Neutrophil (primary cell): ENCODE measurements at regions not wholly inside any gene's neighbourhood (a gene's known extent, or its start where the extent isn't known, plus 50 kb on each side); places are given as distances from the start of the nearest gene placed in this dataset.

Source experiments
- H3K27ac ChIP-seq: fragments of 200-600 bp; sonication (generic); 2 replicates; pipeline ENCODE4 v1.5.1; 2016; ENCODE audit warnings: mild to moderate bottlenecking, moderate library complexity
- H3K27me3 ChIP-seq: fragments of 200-600 bp; sonication (generic); 2 replicates; pipeline ENCODE4 v1.6.0; 2016; ENCODE audit warnings: mild to moderate bottlenecking
- H3K36me3 ChIP-seq: fragments of 200-600 bp; sonication (generic); 2 replicates; pipeline ENCODE4 v1.5.1; 2017
- H3K4me1 ChIP-seq, 2 experiments: fragments of 200-600 bp in 1 of 2; sonication (generic) in 1 of 2; 1 replicate in 1 of 2; 2 replicates in 1 of 2; pipeline versions ENCODE4 v1.5.1 to v1.6.1; 2013 to 2016; ENCODE audit warnings: low read depth in 1 of 2, low read length in 1 of 2, mild to moderate bottlenecking in 1 of 2, moderate library complexity in 1 of 2; ENCODE audit not compliant: control insufficient read depth in 1 of 2, insufficient read depth in 1 of 2
- H3K4me3 ChIP-seq, 2 experiments: fragments of 200-600 bp in 1 of 2; sonication (generic) in 1 of 2; 1 replicate in 1 of 2; 2 replicates in 1 of 2; pipeline ENCODE4 v1.5.1; 2013 to 2016; ENCODE audit warnings: low read depth in 1 of 2, low read length in 1 of 2, mild to moderate bottlenecking in 1 of 2, moderate library complexity in 1 of 2
- H3K9me3 ChIP-seq: fragments of 200-600 bp; sonication (generic); 2 replicates; pipeline ENCODE4 v1.5.1; 2016
- TF ChIP-seq, protein P1 (sequence below): fragments of 200-600 bp; sonication (generic); IDR thresholded peaks from 2 replicates; pipeline ENCODE4 v1.5.1; 2016; ENCODE audit warnings: antibody characterized with exemption

GRCh38 chr3:113105093-113105449 is 106.3 kb upstream of the BOC start:
- H3K36me3 ChIP-seq: no peaks in the 10 kb centered on the region
- H3K9me3 ChIP-seq: no peaks in the 10 kb centered on the region
- no peak overlapping the region for H3K27ac ChIP-seq
- TF ChIP-seq, protein P1, sequence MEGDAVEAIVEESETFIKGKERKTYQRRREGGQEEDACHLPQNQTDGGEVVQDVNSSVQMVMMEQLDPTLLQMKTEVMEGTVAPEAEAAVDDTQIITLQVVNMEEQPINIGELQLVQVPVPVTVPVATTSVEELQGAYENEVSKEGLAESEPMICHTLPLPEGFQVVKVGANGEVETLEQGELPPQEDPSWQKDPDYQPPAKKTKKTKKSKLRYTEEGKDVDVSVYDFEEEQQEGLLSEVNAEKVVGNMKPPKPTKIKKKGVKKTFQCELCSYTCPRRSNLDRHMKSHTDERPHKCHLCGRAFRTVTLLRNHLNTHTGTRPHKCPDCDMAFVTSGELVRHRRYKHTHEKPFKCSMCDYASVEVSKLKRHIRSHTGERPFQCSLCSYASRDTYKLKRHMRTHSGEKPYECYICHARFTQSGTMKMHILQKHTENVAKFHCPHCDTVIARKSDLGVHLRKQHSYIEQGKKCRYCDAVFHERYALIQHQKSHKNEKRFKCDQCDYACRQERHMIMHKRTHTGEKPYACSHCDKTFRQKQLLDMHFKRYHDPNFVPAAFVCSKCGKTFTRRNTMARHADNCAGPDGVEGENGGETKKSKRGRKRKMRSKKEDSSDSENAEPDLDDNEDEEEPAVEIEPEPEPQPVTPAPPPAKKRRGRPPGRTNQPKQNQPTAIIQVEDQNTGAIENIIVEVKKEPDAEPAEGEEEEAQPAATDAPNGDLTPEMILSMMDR: no peak
- no peak overlapping the region for H3K4me3 ChIP-seq
- H3K27me3 ChIP-seq: no peaks in the 10 kb centered on the region
- no peaks in the 10 kb centered on the region for H3K4me1 ChIP-seq

GRCh38 chr3:113105966-113106660 is 105.2 kb upstream of the BOC start:
- Histone ChIP-seq H3K27me3 (no peaks in the 10 kb centered on the region), H3K4me3 (no peak overlapping the region), H3K9me3 (no peaks in the 10 kb centered on the region), H3K36me3 (no peaks in the 10 kb centered on the region), H3K27ac (no peak overlapping the region), H3K4me1 (no peaks in the 10 kb centered on the region)
- TF ChIP-seq, protein P1: no peak

DNA sequence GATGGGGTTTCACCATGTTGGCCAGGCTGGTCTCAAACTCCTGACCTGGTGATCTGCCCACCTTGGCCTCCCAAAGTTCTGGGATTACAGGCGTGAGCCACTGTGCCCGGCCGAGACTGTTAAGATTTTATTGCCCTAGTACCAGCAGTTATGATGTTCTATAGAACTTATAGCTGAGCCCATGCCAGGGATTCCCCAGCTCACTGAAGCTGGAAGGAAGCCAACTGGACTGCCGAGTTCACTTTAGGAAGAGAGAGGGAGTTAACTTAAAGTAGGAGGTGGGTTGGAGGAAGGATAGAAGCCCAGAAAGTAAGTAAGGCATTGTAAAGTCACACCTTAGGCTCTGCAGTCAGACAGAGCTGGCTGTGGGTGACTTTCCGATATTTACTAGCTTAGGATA is 101.1 kb upstream of the BOC start:
- TF ChIP-seq, protein P1: no peak
- H3K4me3 ChIP-seq: no peak overlapping the region
- H3K27me3 ChIP-seq: no peaks in the 10 kb centered on the region
- H3K4me1 ChIP-seq: no peaks in the 10 kb centered on the region
- H3K9me3 ChIP-seq: no peaks in the 10 kb centered on the region
- no peak overlapping the region for H3K27ac ChIP-seq
- H3K36me3 ChIP-seq: no peaks in the 10 kb centered on the region

GRCh38 chr3:113111011-113111707 is 100.2 kb upstream of the BOC start:
- H3K4me1 ChIP-seq: no peaks in the 10 kb centered on the region
- no peak overlapping the region for H3K4me3 ChIP-seq
- H3K9me3 ChIP-seq: no peaks in the 10 kb centered on the region
- no peak overlapping the region for H3K27ac ChIP-seq
- H3K27me3 ChIP-seq: no peaks in the 10 kb centered on the region
- TF ChIP-seq, protein P1: no peak
- H3K36me3 ChIP-seq: no peaks in the 10 kb centered on the region

DNA sequence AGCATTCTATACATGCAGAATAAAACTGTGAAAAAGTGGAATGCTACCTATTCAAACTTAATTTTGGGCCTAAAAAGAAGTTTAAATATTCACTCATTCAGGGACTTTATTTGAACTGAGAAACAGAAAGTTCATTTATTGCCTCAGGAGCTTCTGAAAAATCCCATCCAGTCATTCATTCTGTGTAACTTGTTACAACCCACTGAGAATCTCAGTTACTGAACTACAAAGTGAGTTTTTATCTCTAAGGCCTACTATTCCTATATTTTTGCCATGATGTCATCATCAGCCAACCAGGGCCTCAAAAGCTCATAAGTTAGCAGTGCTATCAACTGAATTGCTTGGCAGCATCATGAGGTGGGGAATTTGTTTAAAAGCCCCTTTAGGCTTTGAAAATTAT is 98.0 kb upstream of the BOC start:
- no peaks in the 10 kb centered on the region for H3K4me1 ChIP-seq
- H3K9me3 ChIP-seq: no peaks in the 10 kb centered on the region
- H3K27ac ChIP-seq: no peak overlapping the region
- H3K4me3 ChIP-seq: no peak overlapping the region
- TF ChIP-seq, protein P1: no peak
- H3K27me3 ChIP-seq: no peaks in the 10 kb centered on the region
- no peaks in the 10 kb centered on the region for H3K36me3 ChIP-seq
